ENCODE measurements at regions not wholly inside any gene's neighbourhood (a gene's known extent, or its start where the extent isn't known, plus 50 kb on each side); places are given as distances from the start of the nearest gene placed in this dataset.

- TF ChIP-seq CTCF (IDR thresholded peaks at IDR 0.05) = no peak
- no peak for TF ChIP-seq EP300 (IDR thresholded peaks at IDR 0.05)
- TF ChIP-seq POLR2A (IDR thresholded peaks at IDR 0.05) = no peak
Observed at GRCh38 chr12:16870845-16871244, 264.9 kb upstream of the LMO3 start.
